SK-N-SH treated with all-trans-retinoic acid at 6 μM for 48 hours (cell line): ENCODE measurements at regions not wholly inside any gene's neighbourhood (a gene's known extent, or its start where the extent isn't known, plus 50 kb on each side); places are given as distances from the start of the nearest gene placed in this dataset.
A peak's percentile ranks its signal among the peaks of the same experiment; 100 is the strongest.
"Not testable (repeated sequence)": the region's sequence is repeated elsewhere in the genome, so short reads cannot be mapped to it uniquely, and the experiment has no call there.

Source experiments
- ATAC-seq: fragments of 200-7000 bp; cut with Tn5 transposase; 3 replicates; pipeline ENCODE4 v1.9.1; 2020; ENCODE audit warnings: mild to moderate bottlenecking, moderate library complexity

GRCh38 chr10:47711428-47711827 is 52.0 kb downstream of the SYT15B start:
- not testable (repeated sequence) for ATAC-seq

- not testable (repeated sequence) for ATAC-seq
These were observed 52.9 kb downstream of the SYT15B start for GRCh38 chr10:47710443-47710842.

GRCh38 chr10:47705698-47706414 is 57.5 kb downstream of the SYT15B start:
- peak; percentile 99 for ATAC-seq

- ATAC-seq = not testable (repeated sequence)
These were observed 62.1 kb downstream of the SYT15B start for GRCh38 chr10:47701285-47701684.

- ATAC-seq = not testable (repeated sequence)
These were observed 63.5 kb downstream of the SYT15B start for GRCh38 chr10:47699854-47700253.

- ATAC-seq = peak; percentile 92
These were observed 67.2 kb downstream of the SYT15B start for GRCh38 chr10:47696170-47696569.

- not testable (repeated sequence) for ATAC-seq
These were observed 68.2 kb downstream of the SYT15B start for GRCh38 chr10:47695149-47695548.

- ATAC-seq = not testable (repeated sequence)
These were observed 73.1 kb downstream of the SYT15B start for GRCh38 chr10:47690304-47690703.

- ATAC-seq = not testable (repeated sequence)
These were observed 79.4 kb downstream of the SYT15B start for GRCh38 chr10:47683826-47684475.

GRCh38 chr10:47681638-47681990 is 81.8 kb downstream of the SYT15B start:
- ATAC-seq = not testable (repeated sequence)

- ATAC-seq = not testable (repeated sequence)
These were observed 82.3 kb downstream of the SYT15B start for GRCh38 chr10:47680848-47681637.

- ATAC-seq = not testable (repeated sequence)
These were observed 87.3 kb downstream of the SYT15B start for GRCh38 chr10:47676102-47676501.

- ATAC-seq = not testable (repeated sequence)
These were observed 87.8 kb downstream of the SYT15B start for GRCh38 chr10:47675577-47675976.

- ATAC-seq = not testable (repeated sequence)
These were observed 90.3 kb downstream of the SYT15B start for GRCh38 chr10:47673128-47673527.

GRCh38 chr10:47670857-47671256 is 92.5 kb downstream of the SYT15B start:
- not testable (repeated sequence) for ATAC-seq

- not testable (repeated sequence) for ATAC-seq
These were observed 101.3 kb downstream of the SYT15B start for GRCh38 chr10:47661955-47662577.

- not testable (repeated sequence) for ATAC-seq
These were observed 106.7 kb downstream of the SYT15B start for GRCh38 chr10:47656732-47657131.

- not testable (repeated sequence) for ATAC-seq
These were observed 109.2 kb downstream of the SYT15B start for GRCh38 chr10:47654161-47654560.

GRCh38 chr10:47648594-47648993 is 114.8 kb downstream of the SYT15B start:
- not testable (repeated sequence) for ATAC-seq

GRCh38 chr10:47647523-47648101 is 115.8 kb downstream of the SYT15B start:
- ATAC-seq = not testable (repeated sequence)

GRCh38 chr10:47646686-47647273 is 116.6 kb downstream of the SYT15B start:
- ATAC-seq = peak; percentile 75

GRCh38 chr10:47626975-47627374 is 103.5 kb upstream of the AGAP9 start:
- not testable (repeated sequence) for ATAC-seq
